Body of pancreas (tissue), 4 donors: ENCODE measurements at regions not wholly inside any gene's neighbourhood (a gene's known extent, or its start where the extent isn't known, plus 50 kb on each side); places are given as distances from the start of the nearest gene placed in this dataset.

ENCODE experiments used
- POLR2A ChIP-seq, 3 donors: fragments of 450-650 bp; IDR thresholded peaks; one replicate each; pipeline ENCODE4 v1.6.1; 2016; ENCODE audit warnings: antibody characterized with exemption in 3 of 3, mild to moderate bottlenecking in 2 of 3
- TF ChIP-seq, protein P1 (sequence below), 7 experiments: fragments of 450-650 bp in 4 of 7; fragments of 200-600 bp in 3 of 7; sonication (generic) in 3 of 7; IDR thresholded peaks; one replicate each; pipeline ENCODE4 v1.5.1; 2016 to 2019; ENCODE audit warnings: antibody characterized with exemption in 7 of 7

DNA sequence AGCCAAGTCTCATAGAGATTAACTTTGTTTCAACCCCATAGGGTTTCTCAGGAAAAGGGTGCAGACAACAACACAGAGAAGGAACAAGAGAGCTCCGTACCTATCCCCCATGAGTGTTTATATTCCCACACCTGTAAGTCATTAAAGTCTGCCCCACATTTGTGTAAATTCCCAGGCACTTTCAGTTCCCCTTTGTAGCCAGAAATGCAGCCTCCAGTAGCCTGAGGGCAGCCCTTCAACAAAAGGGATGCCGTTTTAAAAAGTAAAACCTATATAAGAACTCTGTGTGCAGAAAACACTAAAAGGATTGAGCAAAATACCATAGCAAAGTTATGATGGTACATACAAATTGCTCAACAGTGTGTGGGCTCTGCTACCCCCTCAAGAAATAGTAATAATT, 59.7 kb upstream of the TMEM108 start:
- TF ChIP-seq, protein P1, sequence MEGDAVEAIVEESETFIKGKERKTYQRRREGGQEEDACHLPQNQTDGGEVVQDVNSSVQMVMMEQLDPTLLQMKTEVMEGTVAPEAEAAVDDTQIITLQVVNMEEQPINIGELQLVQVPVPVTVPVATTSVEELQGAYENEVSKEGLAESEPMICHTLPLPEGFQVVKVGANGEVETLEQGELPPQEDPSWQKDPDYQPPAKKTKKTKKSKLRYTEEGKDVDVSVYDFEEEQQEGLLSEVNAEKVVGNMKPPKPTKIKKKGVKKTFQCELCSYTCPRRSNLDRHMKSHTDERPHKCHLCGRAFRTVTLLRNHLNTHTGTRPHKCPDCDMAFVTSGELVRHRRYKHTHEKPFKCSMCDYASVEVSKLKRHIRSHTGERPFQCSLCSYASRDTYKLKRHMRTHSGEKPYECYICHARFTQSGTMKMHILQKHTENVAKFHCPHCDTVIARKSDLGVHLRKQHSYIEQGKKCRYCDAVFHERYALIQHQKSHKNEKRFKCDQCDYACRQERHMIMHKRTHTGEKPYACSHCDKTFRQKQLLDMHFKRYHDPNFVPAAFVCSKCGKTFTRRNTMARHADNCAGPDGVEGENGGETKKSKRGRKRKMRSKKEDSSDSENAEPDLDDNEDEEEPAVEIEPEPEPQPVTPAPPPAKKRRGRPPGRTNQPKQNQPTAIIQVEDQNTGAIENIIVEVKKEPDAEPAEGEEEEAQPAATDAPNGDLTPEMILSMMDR (IDR thresholded peaks at IDR 0.05) = no peak
- no peak for TF ChIP-seq POLR2A (IDR thresholded peaks at IDR 0.05)
